ENCODE measurements at regions not wholly inside any gene's neighbourhood (a gene's known extent, or its start where the extent isn't known, plus 50 kb on each side); places are given as distances from the start of the nearest gene placed in this dataset.
"Not testable (repeated sequence)": the region's sequence is repeated elsewhere in the genome, so short reads cannot be mapped to it uniquely, and the experiment has no call there.

DNA sequence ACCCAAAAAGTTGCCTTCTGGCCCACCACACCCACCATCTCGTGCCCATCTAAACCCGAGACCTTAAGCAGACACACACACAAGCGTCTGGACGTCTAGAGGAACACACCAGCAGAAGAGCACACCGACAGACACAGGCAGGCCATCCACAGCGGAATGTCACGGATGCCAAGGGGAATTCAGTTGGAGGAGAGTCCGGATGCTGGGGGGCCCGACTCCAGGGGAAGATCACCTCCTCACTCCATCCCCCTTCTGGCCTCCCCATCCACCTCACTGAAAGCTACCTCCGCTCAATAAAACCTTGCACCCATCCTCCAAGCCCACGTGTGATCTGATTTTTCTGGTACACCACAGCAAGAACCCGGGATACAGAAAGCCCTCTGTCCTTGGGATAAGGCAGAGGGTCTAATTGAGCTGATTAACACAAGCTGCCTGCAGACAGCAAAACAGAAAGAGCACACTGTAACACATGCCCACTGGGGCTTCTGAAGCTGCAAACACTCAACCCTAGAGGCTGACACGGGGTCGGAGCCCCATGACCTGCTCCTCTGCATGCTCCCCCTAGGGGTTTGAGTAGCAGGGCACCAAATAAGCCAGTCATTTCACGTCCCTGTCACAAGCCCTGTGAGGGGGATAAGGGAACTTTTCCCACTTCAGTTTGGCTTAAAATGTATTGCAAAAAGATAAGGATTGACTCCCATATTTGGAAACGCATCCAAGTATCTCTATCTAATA is 339.6 kb upstream of the PCDH10 start:
- Histone ChIP-seq H3K4me1 (ENCODE audit: insufficient read depth, poor library complexity, severe bottlenecking) (no peaks in the 10 kb centered on the region), H3K4me3 (ENCODE audit: severe bottlenecking) (no peak overlapping the region), H3K27ac (ENCODE audit: poor library complexity, severe bottlenecking) (no peak overlapping the region), H3K27me3 (ENCODE audit: insufficient read depth, poor library complexity, severe bottlenecking) (no peaks in the 10 kb centered on the region), H3K36me3 (ENCODE audit: low read depth) (no peaks in the 10 kb centered on the region), H3K9me3 (ENCODE audit: severe bottlenecking) (no peaks in the 10 kb centered on the region)
- no peak for DNase-seq (ENCODE audit: low spot score)
- TF ChIP-seq, protein P1, sequence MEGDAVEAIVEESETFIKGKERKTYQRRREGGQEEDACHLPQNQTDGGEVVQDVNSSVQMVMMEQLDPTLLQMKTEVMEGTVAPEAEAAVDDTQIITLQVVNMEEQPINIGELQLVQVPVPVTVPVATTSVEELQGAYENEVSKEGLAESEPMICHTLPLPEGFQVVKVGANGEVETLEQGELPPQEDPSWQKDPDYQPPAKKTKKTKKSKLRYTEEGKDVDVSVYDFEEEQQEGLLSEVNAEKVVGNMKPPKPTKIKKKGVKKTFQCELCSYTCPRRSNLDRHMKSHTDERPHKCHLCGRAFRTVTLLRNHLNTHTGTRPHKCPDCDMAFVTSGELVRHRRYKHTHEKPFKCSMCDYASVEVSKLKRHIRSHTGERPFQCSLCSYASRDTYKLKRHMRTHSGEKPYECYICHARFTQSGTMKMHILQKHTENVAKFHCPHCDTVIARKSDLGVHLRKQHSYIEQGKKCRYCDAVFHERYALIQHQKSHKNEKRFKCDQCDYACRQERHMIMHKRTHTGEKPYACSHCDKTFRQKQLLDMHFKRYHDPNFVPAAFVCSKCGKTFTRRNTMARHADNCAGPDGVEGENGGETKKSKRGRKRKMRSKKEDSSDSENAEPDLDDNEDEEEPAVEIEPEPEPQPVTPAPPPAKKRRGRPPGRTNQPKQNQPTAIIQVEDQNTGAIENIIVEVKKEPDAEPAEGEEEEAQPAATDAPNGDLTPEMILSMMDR (IDR thresholded peaks at IDR 0.05; ENCODE audit: poor library complexity, severe bottlenecking) = no peak
- ATAC-seq (ENCODE audit: low read depth) = no peak

GRCh38 chr4:132813061-132813460 is 336.0 kb upstream of the PCDH10 start:
- H3K36me3 ChIP-seq (ENCODE audit: low read depth); DNase-seq (ENCODE audit: low spot score); H3K9me3 ChIP-seq (ENCODE audit: severe bottlenecking); H3K27ac ChIP-seq (ENCODE audit: poor library complexity, severe bottlenecking); H3K4me3 ChIP-seq (ENCODE audit: severe bottlenecking); ATAC-seq (ENCODE audit: low read depth); H3K27me3 ChIP-seq (ENCODE audit: insufficient read depth, poor library complexity, severe bottlenecking); H3K4me1 ChIP-seq (ENCODE audit: insufficient read depth, poor library complexity, severe bottlenecking): not testable (repeated sequence)

DNA sequence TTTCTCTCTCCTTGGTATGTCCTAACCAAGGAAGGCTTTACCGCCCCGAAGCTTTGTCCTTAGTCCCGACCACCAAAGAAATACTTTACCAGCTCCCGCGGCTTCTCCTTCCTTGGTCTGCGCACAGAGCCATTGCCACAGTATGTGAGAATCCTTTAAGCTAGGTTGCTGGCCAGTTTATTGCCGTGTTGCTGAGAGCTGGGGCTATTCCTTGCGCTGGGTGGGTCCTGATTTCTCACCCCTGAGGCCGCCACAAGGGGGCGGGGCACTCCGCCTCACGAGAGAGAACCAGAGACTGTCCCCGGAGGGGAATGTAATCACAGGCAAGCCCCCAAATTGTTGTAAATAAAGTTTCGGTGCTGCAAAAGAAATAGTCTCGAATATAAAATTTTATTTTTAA is 331.0 kb upstream of the PCDH10 start:
- H3K4me1 ChIP-seq (ENCODE audit: insufficient read depth, poor library complexity, severe bottlenecking) = no peaks in the 10 kb centered on the region
- H3K27ac ChIP-seq (ENCODE audit: poor library complexity, severe bottlenecking) = no peak overlapping the region
- ATAC-seq (ENCODE audit: low read depth) = no peak
- H3K36me3 ChIP-seq (ENCODE audit: low read depth) = no peaks in the 10 kb centered on the region
- TF ChIP-seq, protein P1 (IDR thresholded peaks at IDR 0.05; ENCODE audit: poor library complexity, severe bottlenecking) = no peak
- H3K27me3 ChIP-seq (ENCODE audit: insufficient read depth, poor library complexity, severe bottlenecking) = no peaks in the 10 kb centered on the region
- H3K9me3 ChIP-seq (ENCODE audit: severe bottlenecking) = no peaks in the 10 kb centered on the region
- no peak overlapping the region for H3K4me3 ChIP-seq (ENCODE audit: severe bottlenecking)
- no peak for DNase-seq (ENCODE audit: low spot score)

DNA sequence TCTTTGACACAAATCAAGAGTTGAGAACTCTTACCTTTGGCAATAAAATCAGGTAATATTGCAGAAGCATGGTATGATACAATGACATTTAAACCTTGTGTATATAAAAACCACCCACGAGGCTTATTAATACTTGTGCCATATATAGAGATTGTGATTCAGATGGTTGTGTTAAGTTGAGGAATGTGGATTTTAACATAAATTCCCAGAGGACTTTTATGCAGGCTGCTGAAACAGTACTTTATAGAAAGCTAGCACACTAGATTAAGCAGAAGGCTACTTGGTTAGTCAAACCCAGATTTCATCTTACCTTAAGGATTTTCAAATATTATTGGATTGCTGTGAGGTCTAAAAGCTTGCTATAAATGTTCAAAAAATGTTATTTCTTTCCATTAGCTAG is 325.7 kb upstream of the PCDH10 start:
- no peak for DNase-seq (ENCODE audit: low spot score)
- TF ChIP-seq, protein P1 (IDR thresholded peaks at IDR 0.05; ENCODE audit: poor library complexity, severe bottlenecking) = no peak
- Histone ChIP-seq H3K27ac (ENCODE audit: poor library complexity, severe bottlenecking) (no peak overlapping the region), H3K27me3 (ENCODE audit: insufficient read depth, poor library complexity, severe bottlenecking) (no peaks in the 10 kb centered on the region), H3K4me3 (ENCODE audit: severe bottlenecking) (no peak overlapping the region), H3K4me1 (ENCODE audit: insufficient read depth, poor library complexity, severe bottlenecking) (no peaks in the 10 kb centered on the region), H3K36me3 (ENCODE audit: low read depth) (no peaks in the 10 kb centered on the region), H3K9me3 (ENCODE audit: severe bottlenecking) (no peaks in the 10 kb centered on the region)
- ATAC-seq (ENCODE audit: low read depth) = no peak

DNA sequence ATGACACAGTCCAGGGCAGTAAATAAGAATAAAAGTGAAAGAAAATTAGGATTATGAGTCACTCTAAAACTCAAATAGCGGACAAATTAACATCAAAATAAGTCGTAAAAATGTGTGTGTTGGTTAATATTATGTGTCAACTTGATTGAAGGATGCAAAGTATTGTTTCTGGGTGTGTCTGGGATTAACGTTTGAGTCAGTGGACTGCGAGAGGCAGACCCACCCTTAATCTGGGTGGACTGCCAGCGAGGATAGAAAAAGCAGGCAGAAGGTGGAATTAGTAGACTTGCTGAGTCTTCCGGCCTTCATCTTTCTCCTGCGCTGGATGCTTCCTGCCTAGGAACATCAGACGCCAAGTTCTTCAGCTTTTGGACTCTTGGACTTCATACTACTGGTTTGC is 324.3 kb upstream of the PCDH10 start:
- Histone ChIP-seq H3K4me3 (ENCODE audit: severe bottlenecking) (no peak overlapping the region), H3K27me3 (ENCODE audit: insufficient read depth, poor library complexity, severe bottlenecking) (no peaks in the 10 kb centered on the region), H3K27ac (ENCODE audit: poor library complexity, severe bottlenecking) (no peak overlapping the region), H3K36me3 (ENCODE audit: low read depth) (no peaks in the 10 kb centered on the region), H3K9me3 (ENCODE audit: severe bottlenecking) (no peaks in the 10 kb centered on the region), H3K4me1 (ENCODE audit: insufficient read depth, poor library complexity, severe bottlenecking) (no peaks in the 10 kb centered on the region)
- TF ChIP-seq, protein P1 (IDR thresholded peaks at IDR 0.05; ENCODE audit: poor library complexity, severe bottlenecking) = no peak
- no peak for ATAC-seq (ENCODE audit: low read depth)
- no peak for DNase-seq (ENCODE audit: low spot score)

Measured in RWPE2 (cell line).